HG03066 (cell line): ENCODE measurements at regions not wholly inside any gene's neighbourhood (a gene's known extent, or its start where the extent isn't known, plus 50 kb on each side); places are given as distances from the start of the nearest gene placed in this dataset.
"Not testable (repeated sequence)": the region's sequence is repeated elsewhere in the genome, so short reads cannot be mapped to it uniquely, and the experiment has no call there.

Source experiments
- ATAC-seq: cut with Tn5 transposase; IDR thresholded peaks from one replicate; pipeline ENCODE4 v1.9.1; 2021; ENCODE audit warnings: low read depth; ENCODE audit not compliant: unreplicated experiment

DNA sequence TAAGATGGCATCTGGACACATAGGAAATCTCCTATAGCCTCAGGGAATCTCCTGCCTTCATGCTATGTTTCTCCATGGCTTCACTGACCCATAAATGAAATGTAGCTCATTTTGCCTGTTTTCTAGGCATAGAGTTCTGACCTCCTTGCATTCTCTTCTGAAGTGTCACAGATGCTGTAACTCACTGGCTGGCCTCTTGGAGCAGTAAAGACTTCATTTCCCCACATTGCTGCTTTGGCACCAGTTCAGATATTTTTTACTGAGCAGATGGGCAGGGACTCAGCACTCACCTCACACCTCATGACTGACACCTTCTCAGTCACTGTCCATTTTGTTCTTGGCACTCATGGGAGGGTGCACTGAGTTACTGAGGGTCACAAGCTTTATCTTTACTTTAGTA is 286.7 kb upstream of the TGFBR2 start:
- no peak for ATAC-seq

DNA sequence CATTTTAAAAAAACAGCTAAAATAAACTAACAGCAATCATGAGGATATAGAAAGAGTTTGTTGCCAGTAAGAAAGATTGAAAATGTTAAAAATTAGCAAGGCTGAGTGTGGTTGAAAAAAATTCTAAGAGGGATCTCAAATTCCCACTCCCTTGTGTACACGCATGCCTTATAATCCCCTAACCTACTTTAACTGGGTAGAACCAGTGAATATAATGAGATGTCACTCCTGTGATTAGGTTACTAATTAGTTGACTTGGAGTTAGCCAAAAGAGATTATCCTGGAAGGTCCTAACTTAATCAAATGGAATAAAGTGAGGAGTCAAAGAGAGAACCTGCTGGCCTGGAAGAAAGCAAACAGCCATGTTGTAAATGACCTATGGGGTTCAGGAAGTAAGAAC is 286.0 kb upstream of the TGFBR2 start:
- no peak for ATAC-seq

DNA sequence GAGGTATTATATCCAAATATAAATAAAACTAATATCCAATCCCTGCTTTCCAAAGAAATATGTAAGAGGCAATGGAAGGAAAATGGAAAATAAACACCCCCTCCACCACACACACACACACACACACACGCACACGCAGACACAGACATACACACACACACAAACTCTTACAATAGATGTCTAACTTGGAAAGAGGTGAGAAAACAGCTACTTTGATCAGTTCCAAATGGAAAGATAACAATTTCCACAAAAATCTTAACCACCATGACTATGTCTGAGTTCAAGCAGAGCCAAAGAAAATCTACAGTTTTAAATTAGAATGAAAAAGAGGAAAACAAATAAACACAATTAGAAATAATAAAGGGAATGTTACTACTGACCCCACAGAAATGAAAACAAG is 285.3 kb upstream of the TGFBR2 start:
- no peak for ATAC-seq

DNA sequence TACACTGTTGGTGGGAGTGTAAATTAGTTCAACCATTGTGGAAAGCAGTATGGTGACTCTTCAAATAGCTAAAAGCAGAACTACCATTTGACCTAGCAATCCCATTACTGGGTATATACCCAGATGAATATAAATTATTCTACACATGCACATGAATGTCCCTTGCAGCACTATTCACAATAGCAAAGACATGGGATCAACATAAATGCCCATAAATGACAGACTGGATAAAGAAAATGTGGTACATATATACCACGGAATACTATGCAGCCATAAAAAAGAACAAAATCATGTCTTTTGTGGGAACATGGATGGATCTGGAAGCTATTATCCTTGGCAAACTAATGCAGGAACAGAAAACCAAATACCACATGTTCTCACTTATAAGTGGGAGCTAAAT is 282.8 kb upstream of the TGFBR2 start:
- not testable (repeated sequence) for ATAC-seq

DNA sequence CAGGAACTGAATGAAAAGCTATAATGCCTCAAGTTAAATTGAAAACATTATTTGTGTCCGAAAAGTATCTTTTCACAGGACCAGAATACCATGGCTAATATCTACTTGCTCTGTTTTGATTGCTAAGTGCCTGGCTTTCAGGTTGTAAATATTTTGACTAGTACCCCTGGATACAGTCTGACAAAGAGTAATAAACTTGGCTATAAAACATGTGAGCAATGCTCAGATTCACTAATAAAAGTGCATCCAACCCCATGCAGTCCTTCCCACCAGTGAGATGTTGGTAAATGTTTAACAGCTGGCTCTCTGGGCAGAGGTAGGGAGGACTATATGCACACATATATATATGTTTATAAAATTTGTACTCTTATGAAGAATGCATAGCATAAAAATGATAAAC is 281.8 kb upstream of the TGFBR2 start:
- no peak for ATAC-seq

DNA sequence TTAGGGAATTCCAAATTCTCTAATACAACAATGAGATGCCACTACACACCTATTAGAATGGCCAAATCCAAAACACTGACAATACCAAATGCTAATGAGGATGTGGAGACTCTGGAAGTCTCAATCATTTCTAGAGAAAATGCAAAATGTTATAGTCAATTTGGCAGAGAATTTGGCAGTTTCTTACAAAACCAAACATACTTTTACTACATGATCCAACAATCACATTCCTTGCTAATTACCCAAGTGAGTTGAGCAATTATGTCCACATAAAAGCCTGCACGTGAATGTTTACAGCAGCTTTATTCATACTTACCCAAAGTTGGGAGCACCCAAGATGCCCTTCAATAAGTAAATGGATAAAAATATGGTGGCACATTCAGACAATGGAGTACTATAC is 278.4 kb upstream of the TGFBR2 start:
- not testable (repeated sequence) for ATAC-seq

DNA sequence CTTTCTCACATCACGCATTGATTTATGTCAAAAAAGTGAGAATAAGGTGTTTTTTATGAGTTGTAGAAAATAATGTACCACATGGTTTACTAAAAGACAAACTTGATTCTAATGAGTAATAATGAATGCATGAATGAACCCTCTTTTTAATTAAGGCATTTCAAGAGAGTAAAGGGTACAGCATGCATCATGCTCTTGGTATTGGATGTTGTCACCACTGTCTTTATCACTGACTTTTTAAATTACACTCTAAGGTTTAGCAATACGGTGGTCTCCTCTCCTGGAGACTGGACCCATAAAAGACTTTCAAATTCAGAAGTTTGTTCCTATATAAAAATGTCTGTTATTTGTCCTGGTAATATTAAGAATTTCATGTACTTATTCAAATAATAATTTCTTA is 277.5 kb upstream of the TGFBR2 start:
- not testable (repeated sequence) for ATAC-seq

DNA sequence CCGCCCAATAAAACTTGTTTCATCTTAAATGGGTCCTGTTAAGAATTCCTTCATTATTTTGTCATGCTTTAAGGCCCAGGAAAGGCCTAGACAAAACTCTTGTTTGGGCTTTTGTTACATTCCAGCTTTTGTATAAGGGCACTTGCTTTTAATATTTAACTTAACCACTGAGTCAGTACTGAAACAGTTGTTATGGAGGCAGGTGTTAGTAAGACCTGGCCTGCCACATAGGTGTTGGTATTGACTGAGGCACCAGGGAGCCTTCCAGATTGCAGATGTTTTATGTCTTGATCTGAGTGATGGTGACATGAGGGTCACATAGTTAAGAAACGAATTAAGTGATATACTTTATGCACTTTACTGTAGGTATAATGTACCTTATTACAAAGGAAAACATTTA is 274.9 kb upstream of the TGFBR2 start:
- no peak for ATAC-seq

DNA sequence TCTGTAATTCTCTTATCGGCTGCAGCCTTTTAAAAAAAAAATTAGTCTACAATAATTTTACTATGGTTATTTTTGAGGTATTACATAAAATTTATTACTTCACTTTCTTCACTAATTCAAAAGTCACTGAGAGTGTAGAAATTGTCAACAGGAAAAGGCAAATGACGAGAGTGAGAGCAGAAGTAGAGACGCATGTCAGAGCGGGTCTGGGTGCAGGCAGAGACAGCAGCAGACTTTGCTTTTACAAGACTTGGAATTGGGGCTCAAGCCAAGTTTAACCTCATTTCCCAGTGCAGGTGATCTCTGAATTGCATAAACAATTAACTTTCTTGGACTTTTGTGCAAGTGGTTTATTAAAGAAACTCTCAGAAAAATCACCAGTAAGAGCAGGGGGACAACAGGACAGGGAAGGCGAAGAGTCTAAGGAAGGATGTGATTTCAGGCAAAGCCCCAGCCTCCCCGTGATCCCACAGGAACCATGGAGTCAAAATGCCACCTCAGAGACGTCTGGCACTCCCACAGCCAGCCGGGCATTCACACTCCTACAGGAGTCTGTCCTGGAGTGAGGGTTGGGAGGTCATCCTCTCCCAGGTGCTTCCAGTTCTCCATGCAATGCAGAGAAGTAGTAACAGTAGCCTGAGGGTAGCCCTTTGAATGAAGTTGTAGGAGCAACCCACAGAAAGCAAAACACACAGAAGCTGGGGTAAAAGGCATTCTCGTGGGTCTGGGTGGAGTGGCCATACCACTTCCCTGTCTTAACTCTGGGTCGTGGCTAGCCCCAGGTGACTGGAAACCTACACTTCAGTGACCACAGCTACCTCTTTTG is 274.0 kb upstream of the TGFBR2 start:
- no peak for ATAC-seq

DNA sequence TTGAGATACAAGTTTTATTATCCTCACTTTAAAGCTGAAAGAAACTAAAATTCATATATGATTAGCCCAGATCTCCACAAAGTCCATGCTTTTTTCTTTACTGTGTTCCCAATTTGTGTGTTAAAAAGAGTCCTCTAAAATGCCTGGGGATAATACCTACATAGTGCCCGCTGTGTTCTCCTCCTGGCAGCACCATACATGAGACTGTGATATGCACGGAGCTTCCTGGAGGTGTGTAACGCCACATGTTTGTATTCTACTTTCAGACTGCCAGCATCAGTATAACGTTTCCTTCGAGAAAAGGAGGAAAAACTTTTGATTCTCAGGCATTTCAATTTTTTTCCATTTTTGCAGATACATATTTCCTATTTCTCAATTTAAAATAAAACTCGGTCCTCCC is 273.3 kb upstream of the TGFBR2 start:
- no peak for ATAC-seq

DNA sequence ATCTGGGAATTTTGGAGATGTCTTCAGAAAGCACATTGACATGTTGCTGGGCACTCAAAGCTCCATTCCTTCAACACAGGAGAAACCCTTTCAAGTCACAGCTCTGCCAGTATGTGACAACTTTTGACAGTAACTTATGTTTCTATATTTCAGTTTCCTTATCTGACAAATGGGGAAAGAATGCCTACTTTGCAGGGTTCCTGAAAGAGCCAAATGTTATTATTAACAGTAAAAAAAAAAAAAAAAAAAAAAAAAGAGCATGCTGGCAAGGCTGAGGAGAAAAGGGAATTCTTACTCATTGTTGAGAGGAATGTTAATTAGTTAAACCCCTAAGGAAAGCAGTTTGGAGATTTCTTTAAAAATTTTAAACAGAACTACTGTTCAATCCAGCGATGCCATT is 272.5 kb upstream of the TGFBR2 start:
- no peak for ATAC-seq

DNA sequence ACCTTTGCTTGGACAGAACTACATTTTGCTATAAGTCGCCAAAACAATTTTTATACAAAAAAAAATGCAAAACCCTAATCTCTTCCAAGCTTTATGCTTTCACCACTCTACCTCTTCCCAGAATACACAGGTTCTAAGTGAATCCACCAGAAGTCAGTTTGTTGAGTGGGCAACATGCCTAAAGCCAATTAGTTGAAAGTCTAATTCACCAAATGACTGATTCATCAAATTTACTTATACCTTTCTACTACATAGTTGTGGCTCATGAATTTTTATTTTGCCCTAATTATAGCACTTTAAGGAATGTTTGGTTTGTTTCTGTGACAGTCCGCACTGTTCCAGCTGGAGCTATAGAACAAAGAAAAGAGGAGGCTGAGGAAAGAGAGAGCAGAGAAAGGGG is 265.9 kb upstream of the TGFBR2 start:
- ATAC-seq, result no peak

DNA sequence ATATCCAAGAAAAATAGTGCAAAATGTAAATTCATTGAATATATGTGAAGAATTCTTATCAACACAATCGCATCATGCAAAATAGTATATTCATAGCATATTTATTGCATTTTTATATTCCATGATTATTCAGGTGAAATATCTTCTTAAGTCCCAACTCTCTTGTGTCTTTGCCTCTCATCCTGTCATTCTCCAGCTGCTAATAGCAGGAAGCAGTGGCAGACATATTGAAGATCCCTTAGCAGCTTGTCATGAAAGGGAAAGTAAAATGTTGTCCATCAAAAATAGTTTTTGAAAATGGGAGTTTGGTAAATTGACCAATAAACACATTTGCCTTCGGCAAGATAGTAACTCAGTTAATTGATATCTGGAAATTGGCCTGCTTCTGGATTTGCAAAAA is 265.3 kb upstream of the TGFBR2 start:
- ATAC-seq, result no peak

DNA sequence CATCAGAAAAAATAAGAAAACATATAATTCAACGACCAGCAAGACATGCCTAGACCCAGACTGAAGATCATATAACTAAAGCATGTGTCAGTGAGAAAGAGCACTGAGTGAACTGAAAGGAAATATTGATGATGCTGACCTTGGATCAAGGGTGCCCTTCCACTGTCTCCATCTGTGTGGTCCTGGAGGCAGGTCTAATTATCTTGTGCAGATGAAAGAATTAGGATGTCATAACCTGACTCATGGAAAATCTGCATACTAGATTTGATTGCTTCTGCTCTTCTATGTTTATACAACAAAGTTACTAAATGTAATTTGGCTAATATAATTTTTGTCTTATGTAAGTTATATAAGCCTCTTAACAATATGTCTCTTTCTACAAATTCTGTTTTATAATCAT is 264.6 kb upstream of the TGFBR2 start:
- ATAC-seq, result no peak

DNA sequence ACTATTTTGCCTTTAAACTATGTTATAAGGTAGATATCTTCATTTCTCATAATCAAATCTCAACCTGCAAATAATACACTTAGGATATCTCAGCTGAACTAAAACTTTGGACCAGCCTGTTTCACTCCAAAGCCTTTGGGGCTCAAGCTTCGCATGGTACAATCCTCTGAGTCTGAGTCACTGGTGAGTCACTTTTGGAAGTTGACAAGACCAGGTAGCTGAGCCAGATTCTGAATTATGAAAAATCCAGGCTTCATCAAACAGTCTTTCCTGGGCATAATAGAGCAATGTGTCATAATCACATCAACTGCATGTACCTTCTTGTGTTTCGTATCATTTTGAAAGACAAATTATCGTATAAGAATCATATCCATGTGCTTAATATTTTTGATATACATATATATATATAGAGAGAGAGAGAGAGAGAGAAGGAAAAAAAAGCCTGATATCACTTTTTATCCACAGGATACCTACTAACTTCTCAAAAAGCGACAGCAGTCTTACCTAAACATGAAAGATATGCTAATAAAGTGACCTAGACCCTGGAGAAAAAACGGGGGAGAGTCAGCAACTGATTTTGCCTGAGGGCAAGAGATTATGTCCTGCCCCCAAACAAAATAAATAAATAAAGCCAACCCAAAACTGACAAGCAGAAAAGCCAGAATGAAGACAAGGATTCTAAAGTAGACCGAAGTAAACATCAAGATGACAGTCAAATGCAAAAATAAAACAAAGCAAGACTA is 263.9 kb upstream of the TGFBR2 start:
- ATAC-seq, result no peak

DNA sequence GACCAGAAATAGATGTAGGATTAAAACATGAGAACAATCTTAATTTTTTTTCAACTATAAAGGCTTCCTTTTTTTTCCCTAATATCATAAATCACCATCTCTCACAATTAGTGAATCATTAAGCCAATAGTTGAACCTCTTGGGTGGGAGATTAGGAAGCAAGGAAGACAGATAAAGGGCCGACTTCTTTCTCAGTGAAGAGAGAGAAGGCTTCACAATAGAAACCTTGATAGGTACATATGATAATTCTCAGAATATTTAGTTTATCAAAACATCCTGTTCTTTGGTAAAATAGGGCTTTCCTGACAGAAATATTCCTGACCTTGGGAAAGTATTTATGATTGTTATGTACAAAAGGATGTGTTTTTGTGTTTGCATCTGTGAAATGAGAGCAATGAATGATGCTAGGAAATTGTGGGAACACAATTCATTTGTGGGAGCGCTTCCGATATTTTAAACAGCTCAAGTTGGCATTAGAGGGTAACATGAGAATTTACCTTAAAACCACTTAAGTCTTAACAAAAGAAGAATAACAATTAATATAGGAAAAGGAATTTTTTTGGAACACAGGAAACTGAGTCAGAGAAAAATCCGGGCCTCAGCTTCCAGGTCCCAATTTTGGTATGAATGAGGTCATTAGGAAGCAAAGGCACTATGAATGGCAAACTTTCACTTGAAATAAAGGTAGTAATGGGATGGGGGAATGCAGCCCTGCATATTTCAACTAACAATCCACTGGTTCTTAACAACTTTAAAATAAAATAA is 263.2 kb upstream of the TGFBR2 start:
- no peak for ATAC-seq

DNA sequence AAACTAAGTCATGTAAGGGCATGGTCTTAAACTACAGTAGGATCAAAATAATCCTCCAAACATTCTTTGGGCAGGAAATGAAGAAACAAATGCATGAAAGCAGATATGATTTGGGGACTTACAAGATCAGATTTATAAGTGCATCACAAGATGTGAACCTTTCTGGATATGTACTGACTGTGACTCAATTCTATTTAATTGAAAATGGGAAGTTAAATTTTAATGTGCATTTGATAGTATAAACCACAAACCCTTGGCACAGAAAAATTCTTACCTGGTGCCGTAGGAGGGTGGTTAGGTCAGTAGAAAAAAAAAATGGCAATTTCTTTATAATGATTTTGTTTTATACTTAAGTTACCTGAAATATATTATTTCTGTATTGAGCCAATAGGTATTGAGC is 262.5 kb upstream of the TGFBR2 start:
- ATAC-seq, result no peak

DNA sequence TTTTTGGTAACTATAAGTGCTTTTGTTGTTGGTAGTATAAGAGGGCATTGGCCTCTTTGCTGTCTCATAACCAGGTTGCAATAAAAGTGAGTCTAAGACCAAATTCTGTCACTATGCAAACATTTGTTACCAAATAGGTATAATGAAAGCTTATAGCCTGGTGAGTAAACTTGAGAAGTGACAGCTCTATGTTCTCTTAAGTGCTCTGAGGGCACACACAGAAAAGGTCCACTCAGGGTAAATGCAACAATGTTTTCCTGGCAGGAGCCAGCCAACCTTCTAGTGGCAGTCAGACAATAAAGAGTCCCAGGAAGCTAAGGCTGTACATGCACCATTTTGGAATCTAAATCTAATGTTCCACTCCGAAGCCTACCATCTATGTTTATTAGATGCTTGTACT is 262.1 kb upstream of the TGFBR2 start:
- no peak for ATAC-seq

DNA sequence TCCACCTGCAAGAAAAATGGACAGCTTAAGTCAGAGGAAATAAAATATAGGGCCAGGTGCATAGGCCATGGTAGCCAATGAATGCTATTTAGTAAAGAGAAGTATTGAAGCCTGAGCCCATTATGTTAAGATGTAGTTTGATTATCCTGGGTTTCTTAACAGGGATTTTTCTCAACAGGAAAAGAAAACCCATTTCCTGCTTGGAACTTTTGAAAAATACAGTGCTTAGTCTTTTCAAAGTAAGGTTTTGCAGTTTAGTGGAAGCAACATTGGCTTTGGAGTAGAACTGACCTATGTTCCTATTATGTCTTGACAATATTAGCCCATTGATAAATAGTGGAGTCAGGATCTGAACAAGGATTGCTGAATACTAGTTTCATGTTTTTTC is 259.5 kb upstream of the TGFBR2 start:
- no peak for ATAC-seq

DNA sequence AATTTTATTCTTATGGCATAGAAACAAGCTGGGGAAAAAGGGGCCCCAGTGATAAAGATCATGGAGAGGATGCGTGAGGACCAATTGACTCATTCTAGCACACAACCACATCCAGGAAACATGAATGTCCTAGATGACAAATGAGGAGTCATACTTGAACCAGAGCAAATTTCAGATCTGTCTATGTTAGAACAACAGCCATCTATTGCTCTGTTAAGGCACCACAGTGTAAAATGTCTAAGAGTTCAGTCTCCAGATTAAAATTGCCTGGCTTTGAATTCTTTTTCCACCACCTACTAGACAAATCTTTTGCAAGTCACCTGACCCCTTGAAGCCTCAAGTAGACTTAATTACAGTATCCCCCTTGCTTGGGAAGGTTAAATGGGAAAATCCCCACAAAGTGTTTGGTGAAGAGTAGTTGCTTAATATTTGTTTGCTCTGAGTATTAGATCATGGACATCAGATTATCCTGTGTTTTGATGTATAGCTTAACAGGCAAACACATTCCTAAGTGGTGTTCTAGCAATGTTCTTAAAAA is 258.7 kb upstream of the TGFBR2 start:
- ATAC-seq, result peak; percentile 66

DNA sequence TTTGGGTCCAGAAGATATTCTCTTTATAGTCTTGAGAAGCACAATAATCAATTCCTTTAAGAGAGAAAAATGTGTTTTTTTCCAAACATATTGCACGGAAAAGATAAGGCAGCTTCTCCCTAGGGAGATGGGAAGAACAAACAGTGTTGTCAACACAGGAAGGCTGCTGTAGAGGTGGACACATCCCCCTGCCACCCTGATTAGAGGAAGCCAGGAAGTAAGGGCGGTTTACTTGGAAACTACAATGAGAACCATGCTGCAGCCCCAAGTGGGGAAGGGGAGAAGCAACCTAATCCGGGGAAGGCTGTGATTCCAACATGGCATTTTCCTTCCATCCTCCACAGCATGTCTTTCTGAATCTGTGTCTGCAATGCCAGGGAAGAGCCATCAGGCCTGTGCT is 256.9 kb upstream of the TGFBR2 start:
- ATAC-seq, result no peak
